ENCODE measurements at regions not wholly inside any gene's neighbourhood (a gene's known extent, or its start where the extent isn't known, plus 50 kb on each side); places are given as distances from the start of the nearest gene placed in this dataset.

GRCh38 chr6:1130709-1131108 lies 181.2 kb upstream of the FOXQ1 start:
- TF ChIP-seq CTCF (IDR thresholded peaks at IDR 0.05) (no peak), EP300 (IDR thresholded peaks at IDR 0.05) (no peak)

All from tibial nerve (tissue), 4 donors.